ENCODE measurements at regions not wholly inside any gene's neighbourhood (a gene's known extent, or its start where the extent isn't known, plus 50 kb on each side); places are given as distances from the start of the nearest gene placed in this dataset.

DNA sequence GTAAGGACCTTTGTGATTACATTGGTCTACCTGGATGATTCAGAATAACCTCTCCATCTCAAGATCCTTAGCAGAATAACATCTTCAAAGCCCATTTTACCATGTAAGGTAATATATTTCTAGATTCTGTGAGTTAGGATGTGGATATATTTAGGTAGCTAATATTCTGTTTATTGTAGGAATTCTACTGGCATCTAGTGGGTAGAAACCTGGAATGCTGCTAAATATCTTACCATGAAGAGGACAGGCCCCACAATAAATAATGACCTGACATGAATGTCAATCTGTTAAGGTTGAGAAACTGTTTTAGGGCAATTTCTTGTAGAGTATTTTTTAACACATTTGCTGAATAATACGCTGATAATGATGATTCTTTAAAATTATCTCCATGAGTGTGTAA, 426.8 kb downstream of the MAN2A1 start:
- DNase-seq (no peak), ATAC-seq (ENCODE audit: insufficient read depth, low read depth) (no peak)
- no peaks in the 10 kb centered on the region for H3K27me3 ChIP-seq (ENCODE audit: insufficient read depth, low read length, poor library complexity)
- H3K4me2 ChIP-seq (ENCODE audit: insufficient read depth, low read length), result no peak overlapping the region
- no peaks in the 10 kb centered on the region for H4K20me1 ChIP-seq (ENCODE audit: insufficient read depth, low read length)
- no peak overlapping the region for H3K27ac ChIP-seq (ENCODE audit: low read length)
- TF ChIP-seq, protein P1, sequence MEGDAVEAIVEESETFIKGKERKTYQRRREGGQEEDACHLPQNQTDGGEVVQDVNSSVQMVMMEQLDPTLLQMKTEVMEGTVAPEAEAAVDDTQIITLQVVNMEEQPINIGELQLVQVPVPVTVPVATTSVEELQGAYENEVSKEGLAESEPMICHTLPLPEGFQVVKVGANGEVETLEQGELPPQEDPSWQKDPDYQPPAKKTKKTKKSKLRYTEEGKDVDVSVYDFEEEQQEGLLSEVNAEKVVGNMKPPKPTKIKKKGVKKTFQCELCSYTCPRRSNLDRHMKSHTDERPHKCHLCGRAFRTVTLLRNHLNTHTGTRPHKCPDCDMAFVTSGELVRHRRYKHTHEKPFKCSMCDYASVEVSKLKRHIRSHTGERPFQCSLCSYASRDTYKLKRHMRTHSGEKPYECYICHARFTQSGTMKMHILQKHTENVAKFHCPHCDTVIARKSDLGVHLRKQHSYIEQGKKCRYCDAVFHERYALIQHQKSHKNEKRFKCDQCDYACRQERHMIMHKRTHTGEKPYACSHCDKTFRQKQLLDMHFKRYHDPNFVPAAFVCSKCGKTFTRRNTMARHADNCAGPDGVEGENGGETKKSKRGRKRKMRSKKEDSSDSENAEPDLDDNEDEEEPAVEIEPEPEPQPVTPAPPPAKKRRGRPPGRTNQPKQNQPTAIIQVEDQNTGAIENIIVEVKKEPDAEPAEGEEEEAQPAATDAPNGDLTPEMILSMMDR (IDR thresholded peaks at IDR 0.05; ENCODE audit: borderline replicate concordance, extremely low read depth, low read length, poor library complexity, severe bottlenecking), result no peak
- no peak for TF ChIP-seq EZH2 (IDR thresholded peaks at IDR 0.05; ENCODE audit: borderline replicate concordance, low read depth, low read length, severe bottlenecking)
- no peaks in the 10 kb centered on the region for H3K9me3 ChIP-seq (ENCODE audit: insufficient read depth, low read length, severe bottlenecking)
- H3K4me1 ChIP-seq (ENCODE audit: insufficient read depth, low read length), result no peaks in the 10 kb centered on the region
- no peaks in the 10 kb centered on the region for H3K79me2 ChIP-seq (ENCODE audit: insufficient read depth, low read length)
- H2AFZ ChIP-seq (ENCODE audit: low read depth, low read length), result no peak overlapping the region
- H3K4me3 ChIP-seq (ENCODE audit: low read depth in 1 of 2, low read length in 2 of 2), result no peak overlapping the region
- H3K9ac ChIP-seq (ENCODE audit: low read depth, low read length), result no peak overlapping the region
- H3K36me3 ChIP-seq (ENCODE audit: insufficient read depth, low read length), result no peaks in the 10 kb centered on the region

DNA sequence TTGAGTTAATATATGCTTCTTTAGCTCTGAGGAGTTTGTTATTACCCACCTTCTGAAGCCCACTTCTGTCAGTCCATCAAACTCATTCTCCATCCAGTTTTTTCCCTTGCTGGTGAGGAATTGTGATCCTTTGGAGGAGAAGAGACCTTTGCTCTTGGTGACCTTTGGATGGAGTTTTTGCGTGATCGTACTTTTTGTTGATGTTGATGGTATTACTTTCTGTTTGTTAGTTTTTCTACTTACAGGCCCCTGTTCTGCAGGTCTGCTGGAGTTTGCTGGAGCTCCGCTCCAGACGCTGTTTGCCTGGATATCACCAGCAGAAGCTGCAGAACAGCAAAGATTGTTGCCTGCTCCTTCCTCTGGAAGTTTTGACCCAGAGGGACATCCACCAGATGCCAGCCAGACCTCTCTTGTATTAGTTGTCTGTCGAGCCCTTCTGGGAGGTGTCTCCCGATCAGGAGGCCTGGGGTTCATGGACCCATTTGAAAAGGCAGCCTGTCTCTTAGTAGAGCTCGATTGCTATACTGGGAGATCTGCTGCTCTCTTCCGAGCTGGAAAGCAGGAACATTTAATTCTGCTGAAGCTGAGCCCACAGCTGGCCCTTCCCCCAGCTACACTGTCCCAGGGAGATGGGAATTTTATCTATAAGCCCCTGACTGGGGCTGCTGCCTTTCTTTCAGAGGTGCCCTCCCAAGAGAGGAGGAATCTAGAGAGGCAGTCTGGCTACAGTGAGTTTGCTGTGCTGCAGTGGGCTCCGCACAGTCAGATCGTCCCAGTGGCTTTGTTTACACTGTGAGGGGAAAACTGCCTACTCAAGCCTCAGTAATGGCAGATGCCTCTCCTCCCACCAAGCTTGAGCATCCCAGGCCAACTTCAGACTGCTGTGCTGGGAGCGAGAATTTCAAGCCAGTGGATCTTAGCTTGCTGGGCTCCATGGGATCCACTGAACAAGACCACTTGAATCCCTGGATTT, 445.5 kb downstream of the MAN2A1 start:
- DNase-seq (no peak), ATAC-seq (ENCODE audit: insufficient read depth, low read depth) (no peak)
- Histone ChIP-seq H3K4me1 (ENCODE audit: insufficient read depth, low read length) (no peaks in the 10 kb centered on the region), H3K36me3 (ENCODE audit: insufficient read depth, low read length) (no peaks in the 10 kb centered on the region), H2AFZ (ENCODE audit: low read depth, low read length) (no peak overlapping the region), H3K9ac (ENCODE audit: low read depth, low read length) (no peak overlapping the region), H3K9me3 (ENCODE audit: insufficient read depth, low read length, severe bottlenecking) (peaks cover 17% of the 10 kb centered on the region), H3K27ac (ENCODE audit: low read length) (no peak overlapping the region), H3K4me2 (ENCODE audit: insufficient read depth, low read length) (no peak overlapping the region), H4K20me1 (ENCODE audit: insufficient read depth, low read length) (no peaks in the 10 kb centered on the region), H3K79me2 (ENCODE audit: insufficient read depth, low read length) (no peaks in the 10 kb centered on the region), H3K27me3 (ENCODE audit: insufficient read depth, low read length, poor library complexity) (no peaks in the 10 kb centered on the region), H3K4me3 (ENCODE audit: low read depth in 1 of 2, low read length in 2 of 2) (no peak overlapping the region)
- TF ChIP-seq, protein P1 (IDR thresholded peaks at IDR 0.05; ENCODE audit: borderline replicate concordance, extremely low read depth, low read length, poor library complexity, severe bottlenecking), result no peak
- TF ChIP-seq EZH2 (IDR thresholded peaks at IDR 0.05; ENCODE audit: borderline replicate concordance, low read depth, low read length, severe bottlenecking), result no peak

DNA sequence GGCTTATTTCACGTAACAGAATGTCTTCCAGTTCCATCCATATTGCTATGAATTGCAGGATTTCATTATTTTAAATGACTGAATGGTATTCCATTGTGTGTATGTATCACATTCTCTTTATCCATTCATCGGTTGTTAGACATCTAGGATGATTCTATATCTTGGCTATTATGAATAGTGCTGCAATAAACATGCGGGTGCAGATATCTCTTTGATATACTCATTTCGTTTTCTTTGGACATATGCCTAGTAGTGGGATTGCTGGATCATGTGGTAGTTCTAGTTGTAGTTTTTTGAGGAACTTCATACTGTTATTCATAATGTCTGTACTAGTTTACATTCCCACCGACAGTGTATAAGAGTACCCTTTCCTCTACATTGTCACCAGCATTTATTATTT, 460.5 kb downstream of the MAN2A1 start:
- Histone ChIP-seq H3K27ac (ENCODE audit: low read length) (no peak overlapping the region), H3K4me1 (ENCODE audit: insufficient read depth, low read length) (no peaks in the 10 kb centered on the region), H3K9me3 (ENCODE audit: insufficient read depth, low read length, severe bottlenecking) (no peaks in the 10 kb centered on the region), H2AFZ (ENCODE audit: low read depth, low read length) (no peak overlapping the region), H3K27me3 (ENCODE audit: insufficient read depth, low read length, poor library complexity) (no peaks in the 10 kb centered on the region), H3K4me3 (ENCODE audit: low read depth in 1 of 2, low read length in 2 of 2) (no peak overlapping the region), H3K4me2 (ENCODE audit: insufficient read depth, low read length) (no peak overlapping the region), H3K36me3 (ENCODE audit: insufficient read depth, low read length) (no peaks in the 10 kb centered on the region), H4K20me1 (ENCODE audit: insufficient read depth, low read length) (no peaks in the 10 kb centered on the region), H3K79me2 (ENCODE audit: insufficient read depth, low read length) (no peaks in the 10 kb centered on the region), H3K9ac (ENCODE audit: low read depth, low read length) (no peak overlapping the region)
- ATAC-seq (ENCODE audit: insufficient read depth, low read depth) (no peak), DNase-seq (no peak)
- TF ChIP-seq, protein P1 (IDR thresholded peaks at IDR 0.05; ENCODE audit: borderline replicate concordance, extremely low read depth, low read length, poor library complexity, severe bottlenecking), result no peak
- TF ChIP-seq EZH2 (IDR thresholded peaks at IDR 0.05; ENCODE audit: borderline replicate concordance, low read depth, low read length, severe bottlenecking), result no peak

Measured in DND-41 (cell line).